HFF-Myc (cell line): ENCODE measurements at regions not wholly inside any gene's neighbourhood (a gene's known extent, or its start where the extent isn't known, plus 50 kb on each side); places are given as distances from the start of the nearest gene placed in this dataset.
"Not testable (repeated sequence)": the region's sequence is repeated elsewhere in the genome, so short reads cannot be mapped to it uniquely, and the experiment has no call there.

ENCODE experiments used
- DNase-seq: peaks from one replicate; pipeline ENCODE4 v3.0.0-alpha.2; 2011; ENCODE audit warnings: low read depth; ENCODE audit errors: extremely low read depth
- H3K4me3 ChIP-seq: replicated peaks from 2 replicates; pipeline ENCODE4 v1.5.1; 2011; ENCODE audit warnings: low read depth, mild to moderate bottlenecking, control low read depth, low read length
- TF ChIP-seq, protein P1 (sequence below): IDR thresholded peaks from 2 replicates; pipeline ENCODE4 v1.5.1; 2012; ENCODE audit warnings: mild to moderate bottlenecking, low read depth, low read length, control low read depth; ENCODE audit errors: missing control alignments

DNA sequence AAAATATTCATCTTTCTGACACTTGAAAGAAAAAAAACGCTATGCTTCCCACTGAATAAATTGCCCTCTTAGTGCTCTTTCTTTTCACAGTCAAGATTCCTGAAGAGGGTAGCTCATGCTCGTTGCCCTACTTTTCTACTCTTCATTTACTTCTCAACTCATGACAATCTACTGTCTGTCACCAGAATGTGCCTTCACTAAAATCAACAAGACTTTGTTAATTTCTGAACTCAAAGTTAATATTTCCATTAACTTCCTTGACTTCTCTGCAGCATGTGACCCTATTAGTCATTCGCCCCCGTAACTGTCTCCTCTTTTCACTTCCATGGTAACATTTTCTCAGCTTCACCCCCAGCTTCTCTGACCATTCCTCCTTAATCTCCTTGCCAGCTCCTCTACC lies 98.9 kb upstream of the MAPRE2 start:
- no peak overlapping the region for H3K4me3 ChIP-seq
- TF ChIP-seq, protein P1, sequence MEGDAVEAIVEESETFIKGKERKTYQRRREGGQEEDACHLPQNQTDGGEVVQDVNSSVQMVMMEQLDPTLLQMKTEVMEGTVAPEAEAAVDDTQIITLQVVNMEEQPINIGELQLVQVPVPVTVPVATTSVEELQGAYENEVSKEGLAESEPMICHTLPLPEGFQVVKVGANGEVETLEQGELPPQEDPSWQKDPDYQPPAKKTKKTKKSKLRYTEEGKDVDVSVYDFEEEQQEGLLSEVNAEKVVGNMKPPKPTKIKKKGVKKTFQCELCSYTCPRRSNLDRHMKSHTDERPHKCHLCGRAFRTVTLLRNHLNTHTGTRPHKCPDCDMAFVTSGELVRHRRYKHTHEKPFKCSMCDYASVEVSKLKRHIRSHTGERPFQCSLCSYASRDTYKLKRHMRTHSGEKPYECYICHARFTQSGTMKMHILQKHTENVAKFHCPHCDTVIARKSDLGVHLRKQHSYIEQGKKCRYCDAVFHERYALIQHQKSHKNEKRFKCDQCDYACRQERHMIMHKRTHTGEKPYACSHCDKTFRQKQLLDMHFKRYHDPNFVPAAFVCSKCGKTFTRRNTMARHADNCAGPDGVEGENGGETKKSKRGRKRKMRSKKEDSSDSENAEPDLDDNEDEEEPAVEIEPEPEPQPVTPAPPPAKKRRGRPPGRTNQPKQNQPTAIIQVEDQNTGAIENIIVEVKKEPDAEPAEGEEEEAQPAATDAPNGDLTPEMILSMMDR, result no peak
- DNase-seq, result no peak

DNA sequence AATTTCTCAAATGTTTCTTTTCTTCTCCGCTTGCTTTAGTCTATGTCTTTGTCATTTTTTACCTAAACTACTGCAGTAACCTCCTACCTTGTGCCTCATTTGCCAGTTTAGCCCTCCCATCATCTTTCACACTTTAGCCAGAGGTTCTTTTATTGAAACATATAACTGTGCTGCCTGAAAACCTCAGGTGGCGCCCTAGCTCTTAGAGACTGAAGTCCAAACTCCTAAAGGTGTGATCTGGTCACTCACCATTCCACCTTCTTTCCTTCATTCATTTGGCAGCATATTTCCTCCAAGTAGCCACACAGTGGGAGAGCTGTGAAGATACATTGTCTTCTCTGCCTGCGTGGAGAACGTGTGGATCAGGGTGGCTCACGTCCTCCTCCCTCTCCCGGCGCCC lies 98.2 kb upstream of the MAPRE2 start:
- DNase-seq, result no peak
- no peak overlapping the region for H3K4me3 ChIP-seq
- TF ChIP-seq, protein P1, result no peak

DNA sequence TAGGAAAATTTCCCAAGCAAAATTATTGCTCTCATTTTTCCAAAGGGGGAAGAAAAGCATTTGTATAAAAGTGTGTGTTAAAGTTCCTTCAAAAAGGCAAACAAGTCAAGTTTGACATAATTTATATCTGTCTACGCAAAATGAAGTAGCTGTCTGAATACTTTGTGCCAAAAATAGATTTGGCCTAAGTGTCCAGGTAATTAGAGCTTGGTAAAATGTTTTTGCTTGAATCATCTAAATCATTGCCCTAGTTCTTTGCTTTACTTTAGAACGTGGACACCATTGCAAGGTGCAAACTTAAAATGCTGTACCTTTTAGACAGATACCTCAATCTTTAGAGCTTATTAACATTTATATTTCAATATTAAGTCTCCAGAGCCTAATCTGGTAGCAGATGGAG lies 97.6 kb upstream of the MAPRE2 start:
- no peak for DNase-seq
- no peak overlapping the region for H3K4me3 ChIP-seq
- TF ChIP-seq, protein P1, result no peak

DNA sequence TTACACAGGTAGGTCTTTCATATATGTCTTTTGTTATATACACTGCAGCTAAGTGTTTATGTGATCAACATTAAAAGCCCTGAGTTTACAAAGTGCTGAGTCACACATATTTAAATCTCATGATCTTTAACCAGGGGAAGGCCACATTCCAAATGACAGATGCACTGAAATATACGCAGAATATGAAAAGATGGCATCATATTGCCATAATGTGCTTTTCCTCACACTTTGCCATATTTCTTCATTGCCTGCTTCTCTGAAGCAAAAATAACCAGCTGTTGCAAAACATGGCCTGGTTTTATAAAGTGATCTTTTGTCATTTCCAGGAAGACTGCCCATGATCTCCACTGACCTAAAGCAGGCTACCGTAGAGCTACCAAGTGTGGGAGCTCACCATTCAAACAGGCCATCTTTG lies 93.5 kb upstream of the MAPRE2 start:
- no peak overlapping the region for H3K4me3 ChIP-seq
- TF ChIP-seq, protein P1, result no peak
- DNase-seq, result no peak

DNA sequence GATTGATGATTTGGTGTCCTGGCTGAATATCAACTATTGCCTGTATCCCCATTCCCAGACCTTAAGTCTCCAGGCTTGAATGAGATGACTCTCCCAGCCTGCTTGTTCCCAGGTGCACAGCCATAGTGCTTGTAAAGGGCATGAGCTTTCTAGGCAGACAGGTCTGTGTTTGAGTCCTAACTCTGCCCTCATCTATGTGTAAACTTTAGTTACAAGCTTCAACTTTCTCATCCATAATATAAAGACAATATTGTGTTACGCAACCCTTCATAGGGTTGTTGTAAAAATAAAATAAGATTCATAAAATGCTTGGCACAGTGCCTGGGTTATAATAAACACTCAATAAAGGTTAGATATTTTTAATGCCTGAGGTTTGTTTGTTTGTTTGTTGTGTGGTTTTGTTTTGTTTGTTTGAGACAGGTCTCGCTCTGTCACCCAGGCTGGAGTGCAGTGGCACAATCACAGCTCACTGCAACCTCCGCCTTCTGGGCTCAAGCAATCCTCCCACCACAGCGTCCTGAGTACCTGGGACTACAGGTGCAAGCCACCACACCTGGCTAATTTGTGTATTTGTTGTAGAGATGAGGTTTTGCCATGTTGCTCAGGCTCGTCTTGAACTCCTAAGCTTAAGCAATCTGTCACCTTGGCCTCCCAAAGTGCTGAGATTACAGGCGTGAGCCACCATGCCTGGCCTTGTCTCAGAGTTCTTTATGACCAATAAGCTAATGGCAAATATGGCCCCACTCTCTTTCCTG lies 89.4 kb upstream of the MAPRE2 start:
- TF ChIP-seq, protein P1, result no peak
- H3K4me3 ChIP-seq, result no peak overlapping the region
- no peak for DNase-seq

DNA sequence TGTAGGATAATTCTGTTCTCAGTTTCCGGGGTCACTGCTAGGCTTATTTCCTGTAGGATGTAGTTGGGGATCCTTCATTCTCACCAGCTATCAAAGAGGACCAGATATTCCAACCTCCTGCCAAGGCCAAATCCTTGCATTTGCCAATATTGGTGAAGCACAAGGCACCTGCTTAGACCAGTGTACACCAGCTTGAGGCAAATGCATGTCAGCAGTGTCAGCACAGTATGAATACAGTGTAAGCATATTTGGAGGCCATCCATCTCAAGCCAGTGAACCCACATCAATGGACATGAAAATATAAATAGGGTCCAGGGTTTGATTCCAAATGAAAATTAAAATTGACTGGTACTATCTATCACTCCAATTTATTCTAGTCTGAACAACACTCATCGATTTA lies 88.0 kb upstream of the MAPRE2 start:
- no peak for DNase-seq
- TF ChIP-seq, protein P1, result no peak
- H3K4me3 ChIP-seq, result no peak overlapping the region

DNA sequence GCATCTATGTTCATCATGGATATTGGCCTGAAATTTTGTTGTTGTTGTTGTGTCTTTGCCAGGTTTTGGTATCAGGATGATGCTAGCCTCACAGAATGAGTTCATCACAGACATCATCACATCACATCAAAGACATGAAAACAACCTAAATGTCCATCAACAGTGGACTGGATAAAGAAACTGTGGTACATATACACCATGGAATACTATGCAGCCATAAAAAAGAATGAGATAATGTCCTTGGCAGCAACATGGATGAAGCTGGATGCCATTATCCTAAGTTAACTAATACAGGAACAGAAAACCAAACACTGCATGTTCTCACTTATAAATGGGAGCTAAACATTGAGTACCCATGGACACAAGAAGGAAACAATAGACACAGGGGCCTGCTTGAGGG lies 85.7 kb upstream of the MAPRE2 start:
- H3K4me3 ChIP-seq, DNase-seq: not testable (repeated sequence)
